K562 (cell line): ENCODE measurements at regions not wholly inside any gene's neighbourhood (a gene's known extent, or its start where the extent isn't known, plus 50 kb on each side); places are given as distances from the start of the nearest gene placed in this dataset.

Experiments
- ADNP ChIP-seq: fragments of 200-800 bp; sonication (Bioruptor generic); IDR thresholded peaks from 2 replicates; pipeline ENCODE4 v1.6.1; 2016; ENCODE audit warnings: missing genetic modification characterization, missing compliant biosample characterization
- CREB1 ChIP-seq, 2 experiments: sonication (generic) in 1 of 2; formaldehyde crosslinking in 1 of 2; IDR thresholded peaks; 2 replicates each; pipeline versions ENCODE4 v1.6.1 to v1.8.0; 2012 to 2022; ENCODE audit warnings: inconsistent platforms in 1 of 2, mild to moderate bottlenecking in 1 of 2, missing genetic modification reagents in 1 of 2, moderate library complexity in 1 of 2
- CTCF ChIP-seq, 3 experiments: IDR thresholded peaks in 2 of 3; conservative IDR thresholded peaks in 1 of 3; 2 replicates each; pipeline ENCODE4 v1.5.1; 2011 to 2012; ENCODE audit warnings: low read length in 3 of 3, mild to moderate bottlenecking in 3 of 3, control low read depth in 2 of 3, improper control_type of control experiment in 1 of 3, inconsistent platforms in 1 of 3, low read depth in 1 of 3, mixed read lengths in 1 of 3, moderate library complexity in 1 of 3; ENCODE audit not compliant: insufficient read depth in 2 of 3
- HCFC1 ChIP-seq: IDR thresholded peaks from 2 replicates; pipeline ENCODE4 v1.6.1; 2012; ENCODE audit warnings: low read depth, low read length, improper control_type of control experiment
- MTA2 ChIP-seq: fragments of 450-650 bp; IDR thresholded peaks from 2 replicates; pipeline ENCODE4 v1.6.1; 2016; ENCODE audit warnings: low read depth
- POLR2AphosphoS5 ChIP-seq: IDR thresholded peaks from 2 replicates; pipeline ENCODE4 v1.6.1; 2011; ENCODE audit warnings: mild to moderate bottlenecking, low read depth, low read length, moderate library complexity; ENCODE audit not compliant: control insufficient read depth, insufficient read depth
- ZNF766 ChIP-seq: fragments of 200-800 bp; sonication (Bioruptor generic); conservative IDR thresholded peaks from 2 replicates; pipeline ENCODE4 v1.6.1; 2016; ENCODE audit warnings: missing genetic modification characterization, missing compliant biosample characterization

- TF ChIP-seq CTCF (IDR thresholded peaks at IDR 0.05 in 2 of 3, conservative IDR thresholded peaks at IDR 0.05 in 1 of 3; ENCODE audit: insufficient read depth in 2 of 3, low read depth in 1 of 3, low read length in 3 of 3) (no peak), ZNF766 (CRISPR knock-in tag) (no peak), CREB1 (IDR thresholded peaks at IDR 0.05) (no peak), CREB1 (CRISPR knock-in tag; IDR thresholded peaks at IDR 0.05) (no peak), MTA2 (no peak), POLR2AphosphoS5 (no peak), ADNP (tag) (no peak), HCFC1 (no peak)
These were observed 154.2 kb upstream of the TBL1X start for GRCh38 chrX:9310616-9311015.
